Chondrocyte (in vitro differentiated cells): ENCODE measurements at regions not wholly inside any gene's neighbourhood (a gene's known extent, or its start where the extent isn't known, plus 50 kb on each side); places are given as distances from the start of the nearest gene placed in this dataset.

Experiments
- DNase-seq: peaks from one replicate; pipeline ENCODE4 v3.0.0; 2021; ENCODE audit warnings: mixed read lengths, low spot score
- H3K27ac Mint-ChIP-seq: one replicate; pipeline ENCODE4 v1.8.0; 2021; ENCODE audit warnings: mild to moderate bottlenecking, moderate library complexity, mixed read lengths; ENCODE audit not compliant: unreplicated experiment
- H3K27me3 Mint-ChIP-seq: 2 replicates; pipeline ENCODE4 v1.8.0; 2021; ENCODE audit warnings: low read depth, mixed read lengths
- H3K36me3 Mint-ChIP-seq: 2 replicates; pipeline ENCODE4 v1.8.0; 2021; ENCODE audit warnings: low read depth, mixed read lengths
- H3K4me1 Mint-ChIP-seq: 2 replicates; pipeline ENCODE4 v1.8.0; 2021; ENCODE audit warnings: low read depth, mild to moderate bottlenecking, mixed read lengths
- H3K4me3 Mint-ChIP-seq: one replicate; pipeline ENCODE4 v1.8.0; 2021; ENCODE audit warnings: mild to moderate bottlenecking, moderate library complexity, mixed read lengths; ENCODE audit not compliant: unreplicated experiment
- H3K9me3 Mint-ChIP-seq: 2 replicates; pipeline ENCODE4 v1.8.0; 2021; ENCODE audit warnings: low read depth, mixed read lengths
- CTCF ChIP-seq: fragments of 200-600 bp; sonication (generic); IDR thresholded peaks from 2 replicates; pipeline ENCODE4 v1.5.0; 2021; ENCODE audit warnings: antibody characterized with exemption, mild to moderate bottlenecking, moderate library complexity

DNA sequence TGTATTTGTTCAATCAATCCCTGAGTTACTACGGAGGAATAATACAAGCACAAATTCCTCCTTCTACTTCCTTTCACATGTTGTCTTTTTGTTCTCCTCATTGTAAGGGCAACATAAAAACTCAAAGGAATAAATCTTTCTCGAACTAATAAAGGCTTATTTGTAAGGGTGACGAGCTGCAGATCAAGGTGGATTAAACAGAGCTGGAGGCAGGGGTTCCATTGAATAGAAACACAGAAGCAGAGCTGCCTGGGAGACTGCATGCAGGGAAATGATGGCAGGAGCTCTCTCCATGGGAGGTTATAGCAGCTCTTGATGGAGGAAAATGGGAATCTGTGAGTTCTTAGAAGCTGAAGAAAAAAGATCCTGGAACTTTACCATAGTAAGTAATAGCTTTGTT lies 160.2 kb downstream of the CYYR1 start:
- Mint-ChIP-seq H3K9me3 (no peaks in the 10 kb centered on the region), H3K27me3 (no peaks in the 10 kb centered on the region), H3K4me3 (no peak overlapping the region), H3K36me3 (no peaks in the 10 kb centered on the region), H3K4me1 (peaks cover 12% of the 10 kb centered on the region), H3K27ac (no peak overlapping the region)
- DNase-seq = no peak
- no peak for TF ChIP-seq CTCF

GRCh38 chr21:26409735-26410134 lies 163.4 kb downstream of the CYYR1 start:
- Mint-ChIP-seq H3K9me3 (no peaks in the 10 kb centered on the region), H3K4me1 (peaks cover 33% of the 10 kb centered on the region)

DNA sequence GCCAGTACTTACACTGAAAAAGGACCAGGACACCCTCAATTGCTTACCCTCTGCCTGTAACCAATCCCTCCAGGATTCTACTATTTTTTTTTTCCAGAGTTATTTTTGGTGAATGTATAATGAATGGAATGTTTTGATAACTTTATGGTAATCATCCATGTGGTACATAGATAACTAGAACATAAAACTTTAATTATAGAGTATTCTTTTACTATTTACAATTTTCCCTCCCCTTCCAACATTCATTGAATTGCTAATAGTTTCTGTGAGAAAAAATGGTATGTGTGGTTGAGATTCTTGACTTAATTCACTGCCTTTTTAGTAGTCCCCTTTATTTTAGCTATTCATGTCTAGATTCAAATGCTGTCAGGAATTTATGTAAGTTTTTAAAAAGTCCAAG lies 164.6 kb downstream of the CYYR1 start:
- H3K9me3 Mint-ChIP-seq = no peaks in the 10 kb centered on the region
- H3K4me1 Mint-ChIP-seq = peaks cover 34% of the 10 kb centered on the region
- no peak for TF ChIP-seq CTCF
- no peaks in the 10 kb centered on the region for H3K36me3 Mint-ChIP-seq
- H3K27me3 Mint-ChIP-seq = no peaks in the 10 kb centered on the region
- H3K4me3 Mint-ChIP-seq = no peak overlapping the region
- H3K27ac Mint-ChIP-seq = no peak overlapping the region
- no peak for DNase-seq

More at GRCh38 chr21:26409735-26410134, 163.4 kb downstream of the CYYR1 start:
- no peak for TF ChIP-seq CTCF
- Mint-ChIP-seq H3K36me3 (no peaks in the 10 kb centered on the region), H3K27me3 (no peaks in the 10 kb centered on the region), H3K4me3 (no peak overlapping the region), H3K27ac (no peak overlapping the region)
- DNase-seq = no peak

DNA sequence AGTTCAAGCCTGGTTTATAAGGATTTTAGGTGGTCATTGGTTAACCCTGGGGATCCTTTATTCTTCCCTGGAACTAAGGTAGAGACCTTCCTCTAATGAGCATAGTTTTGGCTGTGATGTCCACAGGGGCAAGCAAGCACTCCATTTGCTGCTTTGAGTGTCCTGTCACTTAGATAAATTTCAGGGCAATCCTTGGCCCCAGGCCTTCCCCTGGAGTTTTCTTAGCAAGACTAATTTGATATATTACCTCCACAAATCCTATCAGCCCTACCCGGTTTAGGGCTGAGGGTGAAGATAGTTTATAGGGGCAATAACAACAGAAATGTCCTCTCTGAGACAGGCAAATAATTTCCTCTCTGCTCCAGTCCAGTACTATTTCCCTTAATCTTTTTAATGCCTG lies 166.6 kb downstream of the CYYR1 start:
- Mint-ChIP-seq H3K36me3 (no peaks in the 10 kb centered on the region), H3K9me3 (no peaks in the 10 kb centered on the region), H3K4me3 (no peak overlapping the region), H3K27ac (no peak overlapping the region), H3K4me1 (peaks cover 34% of the 10 kb centered on the region), H3K27me3 (no peaks in the 10 kb centered on the region)
- no peak for DNase-seq
- no peak for TF ChIP-seq CTCF

GRCh38 chr21:26405735-26406361 lies 167.2 kb downstream of the CYYR1 start:
- DNase-seq = no peak
- Mint-ChIP-seq H3K4me3 (peak overlapping the region; percentile 45), H3K27me3 (no peaks in the 10 kb centered on the region), H3K4me1 (peaks cover 34% of the 10 kb centered on the region), H3K36me3 (no peaks in the 10 kb centered on the region), H3K27ac (peak overlapping the region; percentile 81), H3K9me3 (no peaks in the 10 kb centered on the region)
- no peak for TF ChIP-seq CTCF
